Vagina (tissue), 2 donors: ENCODE measurements at regions not wholly inside any gene's neighbourhood (a gene's known extent, or its start where the extent isn't known, plus 50 kb on each side); places are given as distances from the start of the nearest gene placed in this dataset.

Source experiments
- CTCF ChIP-seq, 3 experiments: fragments of 450-650 bp in 2 of 3; fragments of 200-600 bp in 1 of 3; sonication (generic) in 1 of 3; IDR thresholded peaks; one replicate each; pipeline ENCODE4 v1.5.1; 2017 to 2019; ENCODE audit warnings: antibody characterized with exemption in 3 of 3, mild to moderate bottlenecking in 2 of 3, moderate library complexity in 2 of 3
- POLR2A ChIP-seq, 2 donors: fragments of 450-650 bp; IDR thresholded peaks; one replicate each; pipeline ENCODE4 v1.6.1; 2017; ENCODE audit warnings: antibody characterized with exemption in 2 of 2, mild to moderate bottlenecking in 2 of 2, moderate library complexity in 2 of 2
- POLR2AphosphoS5 ChIP-seq, 2 donors: sonication (generic); formaldehyde crosslinking; IDR thresholded peaks; one replicate each; pipeline ENCODE4 v1.9.0; 2017; ENCODE audit warnings: antibody characterized with exemption in 2 of 2, mild to moderate bottlenecking in 2 of 2, low read depth in 1 of 2; ENCODE audit not compliant: insufficient read depth in 1 of 2

- TF ChIP-seq CTCF (IDR thresholded peaks at IDR 0.05) (no peak), POLR2AphosphoS5 (IDR thresholded peaks at IDR 0.05; ENCODE audit: insufficient read depth in 1 of 2, low read depth in 1 of 2) (no peak), POLR2A (IDR thresholded peaks at IDR 0.05) (no peak)
Observed at GRCh38 chr20:25987073-25987927, 290.6 kb upstream of the ZNF337 start.
